HepG2 (cell line): ENCODE measurements at regions not wholly inside any gene's neighbourhood (a gene's known extent, or its start where the extent isn't known, plus 50 kb on each side); places are given as distances from the start of the nearest gene placed in this dataset.

ENCODE experiments used
- CTCF ChIP-seq: sonication (generic); formaldehyde crosslinking; IDR thresholded peaks from 2 replicates; pipeline ENCODE4 v1.5.0; 2020; ENCODE audit warnings: mild to moderate bottlenecking, missing genetic modification reagents, moderate library complexity
- EHMT2 ChIP-seq: fragments of 200-600 bp; sonication (generic); IDR thresholded peaks from 2 replicates; pipeline ENCODE4 v1.7.0; 2017; ENCODE audit warnings: antibody characterized with exemption, low read depth, low read length, borderline replicate concordance
- EZH2 ChIP-seq: conservative IDR thresholded peaks from 2 replicates; pipeline ENCODE4 v1.6.1; 2012; ENCODE audit warnings: mild to moderate bottlenecking, low read depth, low read length, moderate library complexity
- HMG20A ChIP-seq: IDR thresholded peaks from 2 replicates; pipeline ENCODE4 v1.6.1; 2016; ENCODE audit warnings: borderline replicate concordance
- HOXA5 ChIP-seq: sonication (generic); formaldehyde crosslinking; IDR thresholded peaks from 2 replicates; pipeline ENCODE4 v1.4.0; 2020; ENCODE audit warnings: missing genetic modification reagents
- KAT8 ChIP-seq: IDR thresholded peaks from 2 replicates; pipeline ENCODE4 v1.6.1; 2016; ENCODE audit warnings: missing genetic modification reagents, missing compliant biosample characterization
- MTA3 ChIP-seq: sonication (generic); formaldehyde crosslinking; IDR thresholded peaks from 2 replicates; pipeline ENCODE4 v1.4.0; 2020; ENCODE audit warnings: missing genetic modification reagents
- YEATS4 ChIP-seq: sonication (generic); formaldehyde crosslinking; IDR thresholded peaks from 2 replicates; pipeline ENCODE4 v1.4.0; 2020; ENCODE audit warnings: missing genetic modification reagents, borderline replicate concordance
- ZNF230 ChIP-seq: sonication (generic); formaldehyde crosslinking; IDR thresholded peaks from 2 replicates; pipeline ENCODE4 v1.4.0; 2020; ENCODE audit warnings: mild to moderate bottlenecking, missing genetic modification reagents
- ZNF644 ChIP-seq: IDR thresholded peaks from 2 replicates; pipeline ENCODE4 v1.6.1; 2016; ENCODE audit warnings: low read depth
- ZNF782 ChIP-seq: sonication (generic); formaldehyde crosslinking; IDR thresholded peaks from 2 replicates; pipeline ENCODE4 v1.4.0; 2020; ENCODE audit warnings: missing genetic modification reagents, mild to moderate bottlenecking, borderline replicate concordance
- ZNF850 ChIP-seq: sonication (generic); formaldehyde crosslinking; conservative IDR thresholded peaks from 2 replicates; pipeline ENCODE4 v1.9.0; 2021; ENCODE audit warnings: mild to moderate bottlenecking, missing genetic modification reagents
- TF ChIP-seq, protein P1 (sequence below): sonication (generic); formaldehyde crosslinking; IDR thresholded peaks from 2 replicates; pipeline ENCODE4 v1.4.0; 2020; ENCODE audit warnings: missing genetic modification reagents
- TF ChIP-seq, protein P2 (sequence below): sonication (generic); formaldehyde crosslinking; IDR thresholded peaks from 2 replicates; pipeline ENCODE4 v1.8.1; 2023; ENCODE audit warnings: mild to moderate bottlenecking, inconsistent platforms, moderate library complexity, missing genetic modification reagents, borderline replicate concordance

DNA sequence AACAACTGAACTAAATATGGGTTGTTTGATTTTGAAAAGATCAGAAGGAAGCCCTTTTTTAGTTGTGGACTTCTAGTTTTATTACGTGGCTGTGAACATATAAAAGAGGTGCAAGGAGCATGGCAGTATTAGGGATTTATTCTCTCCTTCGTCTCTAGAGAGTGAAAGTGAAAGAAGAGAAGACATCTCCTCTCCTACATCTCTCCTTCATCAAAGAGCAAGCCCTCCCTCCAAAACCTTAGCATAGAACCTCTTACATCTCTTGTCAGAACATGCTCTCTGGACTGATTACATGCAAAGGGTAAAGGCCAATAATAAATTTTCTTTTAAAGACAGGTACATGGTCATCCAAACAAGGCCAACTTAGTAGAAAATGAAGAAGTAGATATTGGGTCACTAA is 184.3 kb upstream of the IRX1 start:
- TF ChIP-seq MTA3 (CRISPR knock-in tag) = no peak
- no peak for TF ChIP-seq HMG20A
- no peak for TF ChIP-seq ZNF850 (CRISPR knock-in tag)
- no peak for TF ChIP-seq ZNF782 (CRISPR knock-in tag)
- no peak for TF ChIP-seq ZNF644 (CRISPR knock-in tag)
- TF ChIP-seq, protein P1, sequence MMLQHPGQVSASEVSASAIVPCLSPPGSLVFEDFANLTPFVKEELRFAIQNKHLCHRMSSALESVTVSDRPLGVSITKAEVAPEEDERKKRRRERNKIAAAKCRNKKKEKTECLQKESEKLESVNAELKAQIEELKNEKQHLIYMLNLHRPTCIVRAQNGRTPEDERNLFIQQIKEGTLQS = no peak
- no peak for TF ChIP-seq EHMT2
- TF ChIP-seq CTCF (CRISPR knock-in tag) = no peak
- TF ChIP-seq, protein P2, sequence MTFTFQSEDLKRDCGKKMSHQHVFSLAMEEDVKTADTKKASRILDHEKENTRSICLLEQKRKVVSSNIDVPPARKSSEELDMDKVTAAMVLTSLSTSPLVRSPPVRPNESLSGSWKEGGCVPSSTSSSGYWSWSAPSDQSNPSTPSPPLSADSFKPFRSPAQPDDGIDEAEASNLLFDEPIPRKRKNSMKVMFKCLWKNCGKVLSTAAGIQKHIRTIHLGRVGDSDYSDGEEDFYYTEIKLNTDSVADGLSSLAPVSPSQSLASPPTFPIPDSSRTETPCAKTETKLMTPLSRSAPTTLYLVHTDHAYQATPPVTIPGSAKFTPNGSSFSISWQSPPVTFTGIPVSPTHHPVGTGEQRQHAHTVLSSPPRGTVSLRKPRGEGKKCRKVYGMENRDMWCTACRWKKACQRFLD (CRISPR knock-in tag) = no peak
- TF ChIP-seq YEATS4 (CRISPR knock-in tag) = no peak
- TF ChIP-seq HOXA5 = no peak
- TF ChIP-seq EZH2 = no peak
- TF ChIP-seq KAT8 (CRISPR knock-in tag) = no peak
- TF ChIP-seq ZNF230 (CRISPR knock-in tag) = no peak
